ENCODE measurements at regions not wholly inside any gene's neighbourhood (a gene's known extent, or its start where the extent isn't known, plus 50 kb on each side); places are given as distances from the start of the nearest gene placed in this dataset.

GRCh38 chr1:30327370-30328099, 395.9 kb downstream of the MATN1 start:
- H3K4me3 ChIP-seq (ENCODE audit: low read depth, low read length) = no peak overlapping the region
- TF ChIP-seq CTCF (IDR thresholded peaks at IDR 0.05; ENCODE audit: low read depth, low read length) = no peak
- no peak for TF ChIP-seq MYC (IDR thresholded peaks at IDR 0.05; ENCODE audit: low read depth, low read length)
- TF ChIP-seq POLR2A (IDR thresholded peaks at IDR 0.05; ENCODE audit: extremely low read depth, insufficient read length) = no peak
- no peak for TF ChIP-seq MAX (IDR thresholded peaks at IDR 0.05; ENCODE audit: low read depth, low read length)
- DNase-seq (ENCODE audit: low read depth) = no peak

GRCh38 chr1:30325999-30326398, 397.4 kb downstream of the MATN1 start:
- no peak overlapping the region for H3K4me3 ChIP-seq (ENCODE audit: low read depth, low read length)
- TF ChIP-seq MAX (IDR thresholded peaks at IDR 0.05; ENCODE audit: low read depth, low read length) (no peak), MYC (IDR thresholded peaks at IDR 0.05; ENCODE audit: low read depth, low read length) (no peak), CTCF (IDR thresholded peaks at IDR 0.05; ENCODE audit: low read depth, low read length) (no peak), POLR2A (IDR thresholded peaks at IDR 0.05; ENCODE audit: extremely low read depth, insufficient read length) (no peak)
- no peak for DNase-seq (ENCODE audit: low read depth)

- no peak for DNase-seq (ENCODE audit: low read depth)
- TF ChIP-seq MAX (IDR thresholded peaks at IDR 0.05; ENCODE audit: low read depth, low read length) (no peak), CTCF (IDR thresholded peaks at IDR 0.05; ENCODE audit: low read depth, low read length) (no peak), MYC (IDR thresholded peaks at IDR 0.05; ENCODE audit: low read depth, low read length) (no peak), POLR2A (IDR thresholded peaks at IDR 0.05; ENCODE audit: extremely low read depth, insufficient read length) (no peak)
Observed at GRCh38 chr1:30325085-30325935, 398.1 kb downstream of the MATN1 start.

GRCh38 chr1:30324251-30325084, 398.9 kb downstream of the MATN1 start:
- no peak for DNase-seq (ENCODE audit: low read depth)
- TF ChIP-seq POLR2A (IDR thresholded peaks at IDR 0.05; ENCODE audit: extremely low read depth, insufficient read length) (no peak), MAX (IDR thresholded peaks at IDR 0.05; ENCODE audit: low read depth, low read length) (no peak), CTCF (IDR thresholded peaks at IDR 0.05; ENCODE audit: low read depth, low read length) (no peak), MYC (IDR thresholded peaks at IDR 0.05; ENCODE audit: low read depth, low read length) (no peak)
- no peak overlapping the region for H3K4me3 ChIP-seq (ENCODE audit: low read depth, low read length)

More at GRCh38 chr1:30325085-30325935, 398.1 kb downstream of the MATN1 start:
- H3K4me3 ChIP-seq (ENCODE audit: low read depth, low read length) = no peak overlapping the region

GRCh38 chr1:30323841-30324240, 399.5 kb downstream of the MATN1 start:
- no peak for DNase-seq (ENCODE audit: low read depth)
- no peak overlapping the region for H3K4me3 ChIP-seq (ENCODE audit: low read depth, low read length)
- TF ChIP-seq CTCF (IDR thresholded peaks at IDR 0.05; ENCODE audit: low read depth, low read length) = no peak
- no peak for TF ChIP-seq POLR2A (IDR thresholded peaks at IDR 0.05; ENCODE audit: extremely low read depth, insufficient read length)
- no peak for TF ChIP-seq MYC (IDR thresholded peaks at IDR 0.05; ENCODE audit: low read depth, low read length)
- TF ChIP-seq MAX (IDR thresholded peaks at IDR 0.05; ENCODE audit: low read depth, low read length) = no peak

Data from NB4 (cell line).